Panc1 (cell line): ENCODE measurements at regions not wholly inside any gene's neighbourhood (a gene's known extent, or its start where the extent isn't known, plus 50 kb on each side); places are given as distances from the start of the nearest gene placed in this dataset.

Experiments used
- ATAC-seq: fragments of 200-7000 bp; cut with Tn5 transposase; 2 replicates; pipeline ENCODE4 v1.9.1; 2020; ENCODE audit warnings: mild to moderate bottlenecking, moderate library complexity
- BruUV-seq: library from RNA; stranded (reverse); fragments of 400-500 nt; replicated peaks from 2 replicates; lab custom pipeline; 2021; lab: Mats Ljungman, UMichigan
- CTCF ChIA-PET: fragments of 300-600 bp; sonication (Branson Sonifier 250); formaldehyde crosslinking; loops from one replicate; lab custom pipeline; 2022; ENCODE audit warnings: antibody characterized with exemption; lab: Charles Lee
- POLR2A ChIA-PET: fragments of 300-600 bp; sonication (Branson Sonifier 250); formaldehyde crosslinking; loops from one replicate; lab custom pipeline; 2022; ENCODE audit warnings: antibody characterized with exemption; lab: Charles Lee
- DNase-seq: peaks from one replicate; pipeline ENCODE4 v3.0.0-alpha.2; 2010; ENCODE audit warnings: low read depth, low spot score
- H3K27ac ChIP-seq: 2 replicates; pipeline ENCODE4 v1.5.1; 2011; ENCODE audit warnings: mild to moderate bottlenecking, low read length, inconsistent platforms
- H3K27me3 ChIP-seq: fragments of 200-500 bp; sonication (Bioruptor generic); 2 replicates; pipeline ENCODE4 v1.6.0; 2014; ENCODE audit warnings: low read length, inconsistent platforms; ENCODE audit not compliant: control insufficient read depth, insufficient read depth
- H3K36me3 ChIP-seq: fragments of 200-500 bp; sonication (Bioruptor generic); 2 replicates; pipeline ENCODE4 v1.5.1; 2014; ENCODE audit warnings: inconsistent platforms, mild to moderate bottlenecking, low read length, moderate library complexity; ENCODE audit not compliant: control insufficient read depth, insufficient read depth
- H3K4me1 ChIP-seq: 2 replicates; pipeline ENCODE4 v1.5.1; 2011; ENCODE audit warnings: inconsistent platforms, mild to moderate bottlenecking, low read length, moderate library complexity; ENCODE audit not compliant: control insufficient read depth, insufficient read depth
- H3K4me3 ChIP-seq, 2 experiments: 2 replicates each; pipeline ENCODE4 v1.5.1; 2011 to 2012; ENCODE audit warnings: low read depth in 2 of 2, low read length in 2 of 2, mild to moderate bottlenecking in 2 of 2, inconsistent platforms in 1 of 2, moderate library complexity in 1 of 2
- H3K9me3 ChIP-seq: fragments of 200-500 bp; sonication (Bioruptor generic); 2 replicates; pipeline ENCODE4 v1.5.1; 2014; ENCODE audit warnings: low read depth, mild to moderate bottlenecking, inconsistent platforms, low read length, moderate library complexity; ENCODE audit not compliant: control insufficient read depth, insufficient read depth
- CTCF ChIP-seq: fragments of 450-650 bp; IDR thresholded peaks from 2 replicates; pipeline ENCODE4 v1.5.1; 2017; ENCODE audit warnings: mild to moderate bottlenecking
- POLR2AphosphoS5 ChIP-seq: IDR thresholded peaks from 2 replicates; pipeline ENCODE4 v1.6.1; 2012; ENCODE audit warnings: mild to moderate bottlenecking, low read depth, low read length, moderate library complexity
- REST ChIP-seq, 2 experiments: IDR thresholded peaks; 2 replicates each; pipeline ENCODE4 v1.6.1; 2011 to 2012; ENCODE audit warnings: low read depth in 2 of 2, control low read depth in 1 of 2, low read length in 1 of 2, mild to moderate bottlenecking in 1 of 2, moderate library complexity in 1 of 2; ENCODE audit not compliant: insufficient read depth in 1 of 2
- SIN3A ChIP-seq: IDR thresholded peaks from 2 replicates; pipeline ENCODE4 v1.6.1; 2012; ENCODE audit warnings: low read depth, mild to moderate bottlenecking, low read length, moderate library complexity, borderline replicate concordance; ENCODE audit not compliant: insufficient read depth
- TCF7L2 ChIP-seq: IDR thresholded peaks from 2 replicates; pipeline ENCODE4 v1.6.1; 2011; ENCODE audit warnings: mild to moderate bottlenecking, low read depth, low read length, inconsistent platforms
- in situ Hi-C: cut with HindIII; loops from 2 replicates; pipeline ENCODE4 v1.10.0; 2016; ENCODE audit warnings: low sequenced_read_pairs, low pct_unique_long_range_greater_than_20kb
- intact Hi-C: fragments of 100-400 bp; cut with micrococcal nuclease; formaldehyde crosslinking; loops from one replicate; pipeline ENCODE4 v1.10.0; 2022; ENCODE audit not compliant: unreplicated experiment

- no peak overlapping the region for H3K27ac ChIP-seq
- H3K9me3 ChIP-seq = no peaks in the 10 kb centered on the region
- POLR2A ChIA-PET = no interaction called here
- no peaks in the 10 kb centered on the region for H3K27me3 ChIP-seq
- H3K4me3 ChIP-seq = no peak overlapping the region
- TF ChIP-seq REST (IDR thresholded peaks at IDR 0.05; ENCODE audit: insufficient read depth in 1 of 2, low read depth in 2 of 2, low read length in 1 of 2) (no peak), CTCF (no peak)
- H3K4me1 ChIP-seq = no peaks in the 10 kb centered on the region
- in situ Hi-C loops = no loop called here
- BruUV-seq = no TSS peak
- intact Hi-C loops = no loop called here
- CTCF ChIA-PET = no interaction called here
- DNase-seq (no peak), ATAC-seq (no peak)
- no peaks in the 10 kb centered on the region for H3K36me3 ChIP-seq
Observed at GRCh38 chr9:108019821-108020220, 530.3 kb upstream of the KLF4 start.

- intact Hi-C loops = no loop called here
- no peaks in the 10 kb centered on the region for H3K4me1 ChIP-seq
- H3K27me3 ChIP-seq = no peaks in the 10 kb centered on the region
- in situ Hi-C loops = no loop called here
- no peak overlapping the region for H3K27ac ChIP-seq
- BruUV-seq = no TSS peak
- H3K9me3 ChIP-seq = no peaks in the 10 kb centered on the region
- ATAC-seq (no peak), DNase-seq (no peak)
- POLR2A ChIA-PET = no interaction called here
- H3K36me3 ChIP-seq = no peaks in the 10 kb centered on the region
- TF ChIP-seq SIN3A = no peak
- TF ChIP-seq TCF7L2 = no peak
- TF ChIP-seq CTCF = no peak
- TF ChIP-seq REST (IDR thresholded peaks at IDR 0.05; ENCODE audit: insufficient read depth in 1 of 2, low read depth in 2 of 2, low read length in 1 of 2) = no peak
- no peak for TF ChIP-seq POLR2AphosphoS5
- CTCF ChIA-PET = no interaction called here
- H3K4me3 ChIP-seq = no peak overlapping the region
Observed at GRCh38 chr9:108017671-108018070, 528.1 kb upstream of the KLF4 start.
